ENCODE measurements at regions not wholly inside any gene's neighbourhood (a gene's known extent, or its start where the extent isn't known, plus 50 kb on each side); places are given as distances from the start of the nearest gene placed in this dataset.

DNA sequence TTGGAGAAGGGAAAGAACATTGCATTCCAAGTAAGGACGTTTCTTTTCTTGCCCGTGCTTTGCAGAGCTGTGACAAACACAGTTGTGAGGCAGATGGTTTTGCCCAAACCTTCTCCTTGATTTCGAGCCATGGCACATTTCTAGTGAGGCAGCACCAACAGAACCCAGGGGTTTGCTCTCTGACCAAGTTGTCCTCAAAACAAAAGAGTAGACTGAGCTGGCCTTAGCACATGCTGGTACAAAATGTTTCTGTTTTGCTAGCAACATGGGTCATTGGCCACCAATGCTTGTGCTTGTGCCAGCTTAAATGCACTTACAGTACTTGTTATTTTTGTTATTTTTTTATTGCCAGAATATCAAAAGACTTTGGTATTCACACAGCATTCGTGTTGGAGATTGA is 328.8 kb downstream of the GADD45G start:
- no peak for TF ChIP-seq MYC (IDR thresholded peaks at IDR 0.05; ENCODE audit: low read depth, low read length)
- DNase-seq (ENCODE audit: low read depth): no peak
- no peak overlapping the region for H3K4me3 ChIP-seq (ENCODE audit: low read depth, low read length)

- TF ChIP-seq, protein P1, sequence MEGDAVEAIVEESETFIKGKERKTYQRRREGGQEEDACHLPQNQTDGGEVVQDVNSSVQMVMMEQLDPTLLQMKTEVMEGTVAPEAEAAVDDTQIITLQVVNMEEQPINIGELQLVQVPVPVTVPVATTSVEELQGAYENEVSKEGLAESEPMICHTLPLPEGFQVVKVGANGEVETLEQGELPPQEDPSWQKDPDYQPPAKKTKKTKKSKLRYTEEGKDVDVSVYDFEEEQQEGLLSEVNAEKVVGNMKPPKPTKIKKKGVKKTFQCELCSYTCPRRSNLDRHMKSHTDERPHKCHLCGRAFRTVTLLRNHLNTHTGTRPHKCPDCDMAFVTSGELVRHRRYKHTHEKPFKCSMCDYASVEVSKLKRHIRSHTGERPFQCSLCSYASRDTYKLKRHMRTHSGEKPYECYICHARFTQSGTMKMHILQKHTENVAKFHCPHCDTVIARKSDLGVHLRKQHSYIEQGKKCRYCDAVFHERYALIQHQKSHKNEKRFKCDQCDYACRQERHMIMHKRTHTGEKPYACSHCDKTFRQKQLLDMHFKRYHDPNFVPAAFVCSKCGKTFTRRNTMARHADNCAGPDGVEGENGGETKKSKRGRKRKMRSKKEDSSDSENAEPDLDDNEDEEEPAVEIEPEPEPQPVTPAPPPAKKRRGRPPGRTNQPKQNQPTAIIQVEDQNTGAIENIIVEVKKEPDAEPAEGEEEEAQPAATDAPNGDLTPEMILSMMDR (IDR thresholded peaks at IDR 0.05; ENCODE audit: low read depth, low read length): no peak
- TF ChIP-seq MYC (IDR thresholded peaks at IDR 0.05; ENCODE audit: low read depth, low read length) (no peak), MAX (IDR thresholded peaks at IDR 0.05; ENCODE audit: low read depth, low read length) (no peak), POLR2A (IDR thresholded peaks at IDR 0.05; ENCODE audit: extremely low read depth, insufficient read length) (no peak)
- no peak for DNase-seq (ENCODE audit: low read depth)
- no peak overlapping the region for H3K4me3 ChIP-seq (ENCODE audit: low read depth, low read length)
These were observed 330.3 kb downstream of the GADD45G start for GRCh38 chr9:89935115-89935514.

DNA sequence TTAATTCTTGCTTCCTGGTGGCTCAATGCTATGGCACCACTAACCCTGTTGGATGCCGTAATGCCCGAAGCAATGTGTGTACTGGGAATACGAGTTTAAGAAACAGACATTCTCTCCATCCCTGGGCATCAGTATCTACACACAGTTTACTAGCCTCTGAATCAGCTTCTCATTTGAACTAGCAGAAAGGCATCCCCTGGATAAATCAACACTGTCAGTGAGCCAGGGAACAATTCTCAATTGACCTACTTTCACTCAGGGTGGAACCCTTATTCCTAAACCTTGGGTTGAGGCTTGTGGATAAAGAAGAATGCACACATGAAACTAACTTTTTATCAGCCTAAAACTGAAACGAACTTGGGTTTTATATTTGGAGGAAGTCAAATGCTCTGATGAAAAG is 331.0 kb downstream of the GADD45G start:
- no peak for DNase-seq (ENCODE audit: low read depth)
- TF ChIP-seq, protein P1 (IDR thresholded peaks at IDR 0.05; ENCODE audit: low read depth, low read length): no peak
- TF ChIP-seq POLR2A (IDR thresholded peaks at IDR 0.05; ENCODE audit: extremely low read depth, insufficient read length) (no peak), MAX (IDR thresholded peaks at IDR 0.05; ENCODE audit: low read depth, low read length) (no peak), MYC (IDR thresholded peaks at IDR 0.05; ENCODE audit: low read depth, low read length) (no peak)
- no peak overlapping the region for H3K4me3 ChIP-seq (ENCODE audit: low read depth, low read length)

DNA sequence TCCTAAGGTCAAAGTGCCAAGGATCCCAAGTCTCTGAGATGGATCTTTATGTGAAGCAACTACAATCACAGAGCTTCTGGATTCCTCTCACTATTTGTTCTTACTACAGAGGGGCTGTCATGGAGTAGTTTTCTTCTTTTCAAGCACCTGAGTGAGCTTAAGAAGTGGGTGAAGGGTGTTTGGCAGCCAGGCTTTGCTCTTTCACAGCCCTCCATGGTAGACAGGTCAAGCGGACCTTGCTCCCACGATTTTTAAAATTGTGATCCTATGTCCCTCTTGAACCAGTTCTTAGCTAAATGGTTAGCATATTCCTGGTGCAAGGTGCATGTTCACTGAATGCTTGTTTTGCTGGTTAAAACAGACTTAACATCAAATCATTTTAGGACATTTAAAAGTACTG is 332.2 kb downstream of the GADD45G start:
- H3K4me3 ChIP-seq (ENCODE audit: low read depth, low read length): no peak overlapping the region
- TF ChIP-seq MAX (IDR thresholded peaks at IDR 0.05; ENCODE audit: low read depth, low read length) (no peak), MYC (IDR thresholded peaks at IDR 0.05; ENCODE audit: low read depth, low read length) (no peak), POLR2A (IDR thresholded peaks at IDR 0.05; ENCODE audit: extremely low read depth, insufficient read length) (no peak)
- TF ChIP-seq, protein P1 (IDR thresholded peaks at IDR 0.05; ENCODE audit: low read depth, low read length): no peak
- DNase-seq (ENCODE audit: low read depth): no peak

- H3K4me3 ChIP-seq (ENCODE audit: low read depth, low read length): no peak overlapping the region
- DNase-seq (ENCODE audit: low read depth): no peak
- no peak for TF ChIP-seq POLR2A (IDR thresholded peaks at IDR 0.05; ENCODE audit: extremely low read depth, insufficient read length)
- TF ChIP-seq MYC (IDR thresholded peaks at IDR 0.05; ENCODE audit: low read depth, low read length): no peak
- TF ChIP-seq, protein P1 (IDR thresholded peaks at IDR 0.05; ENCODE audit: low read depth, low read length): no peak
- no peak for TF ChIP-seq MAX (IDR thresholded peaks at IDR 0.05; ENCODE audit: low read depth, low read length)
These were observed 334.4 kb downstream of the GADD45G start for GRCh38 chr9:89939181-89939580.

GRCh38 chr9:89939626-89940292 is 334.9 kb downstream of the GADD45G start:
- TF ChIP-seq POLR2A (IDR thresholded peaks at IDR 0.05; ENCODE audit: extremely low read depth, insufficient read length) (no peak), MYC (IDR thresholded peaks at IDR 0.05; ENCODE audit: low read depth, low read length) (no peak), MAX (IDR thresholded peaks at IDR 0.05; ENCODE audit: low read depth, low read length) (no peak)
- TF ChIP-seq, protein P1 (IDR thresholded peaks at IDR 0.05; ENCODE audit: low read depth, low read length): no peak
- no peak overlapping the region for H3K4me3 ChIP-seq (ENCODE audit: low read depth, low read length)
- DNase-seq (ENCODE audit: low read depth): no peak
